GM13976 (cell line): ENCODE measurements at regions not wholly inside any gene's neighbourhood (a gene's known extent, or its start where the extent isn't known, plus 50 kb on each side); places are given as distances from the start of the nearest gene placed in this dataset.
"Not testable (repeated sequence)": the region's sequence is repeated elsewhere in the genome, so short reads cannot be mapped to it uniquely, and the experiment has no call there.

Experiments used
- DNase-seq: peaks from one replicate; pipeline ENCODE4 v3.0.0; 2012; ENCODE audit warnings: low spot score
- CTCF ChIP-seq: IDR thresholded peaks from 2 replicates; pipeline ENCODE4 v1.5.1; 2012; ENCODE audit warnings: borderline replicate concordance, mild to moderate bottlenecking; ENCODE audit not compliant: insufficient read depth; ENCODE audit errors: extremely low read depth, missing control alignments, control extremely low read depth
- in situ Hi-C: fragments of 300-500 bp; cut with MboI; formaldehyde crosslinking; loops from one replicate; pipeline ENCODE4 v1.12.0; 2022; ENCODE audit warnings: low sequenced_read_pairs, mixed read lengths, inconsistent platforms; ENCODE audit not compliant: unreplicated experiment

DNA sequence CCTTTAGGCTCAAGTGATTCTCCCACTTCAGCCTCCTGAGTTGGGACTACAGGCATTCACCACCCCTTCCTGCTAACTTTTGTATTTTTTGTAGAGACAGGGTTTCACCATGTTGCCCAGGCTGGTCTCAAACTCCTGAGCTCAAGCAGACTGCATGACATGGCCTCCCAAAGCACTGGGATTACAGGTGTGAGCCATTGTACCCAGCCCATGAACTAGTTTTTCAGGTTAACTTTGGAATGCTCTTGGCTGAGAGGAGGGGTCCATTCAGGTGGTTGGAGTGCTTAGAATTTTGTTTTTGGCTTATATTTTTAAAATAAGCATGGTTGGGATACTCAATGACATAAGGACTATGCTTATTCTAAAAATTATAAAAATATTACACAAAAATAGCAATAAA lies 355.7 kb upstream of the MAGEB16 start:
- DNase-seq = no peak
- no peak for TF ChIP-seq CTCF

GRCh38 chrX:35443091-35443582 lies 355.0 kb upstream of the MAGEB16 start:
- in situ Hi-C loops, DNase-seq: not testable (repeated sequence)

More for the DNA sequence above, 355.7 kb upstream of the MAGEB16 start:
- in situ Hi-C loops = no loop called here

DNA sequence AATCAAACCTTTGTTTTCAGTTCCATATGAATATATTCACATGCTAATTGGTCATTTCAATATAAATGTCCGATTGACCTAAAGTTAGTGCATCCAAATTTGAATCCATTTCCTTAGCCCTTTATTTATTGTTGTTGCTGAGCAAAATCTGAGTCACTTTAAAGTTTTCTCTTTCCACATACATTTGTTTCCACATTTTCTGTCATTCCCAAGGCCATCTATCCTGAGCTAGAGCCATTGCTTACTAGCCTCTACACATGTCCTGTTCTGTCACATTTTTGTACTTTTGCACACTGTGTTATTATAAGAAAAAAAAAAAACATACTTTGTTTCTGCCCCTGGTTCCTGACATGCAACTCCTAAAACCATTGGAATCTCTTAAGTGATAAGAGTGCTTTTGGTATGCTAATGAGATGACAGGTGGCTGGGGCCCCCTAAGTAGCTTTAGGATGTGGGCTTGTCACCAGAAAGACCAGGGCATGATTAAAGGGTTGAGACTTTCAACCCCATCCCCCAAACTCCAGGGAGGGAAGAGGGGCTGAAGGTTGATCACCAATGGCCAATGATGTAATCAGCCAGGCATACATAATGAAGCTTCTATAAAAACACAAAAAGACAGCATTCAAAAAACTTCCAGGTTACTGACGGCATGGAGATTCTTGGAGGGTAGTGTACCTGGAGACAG lies 353.3 kb upstream of the MAGEB16 start:
- in situ Hi-C loops = no loop called here
- TF ChIP-seq CTCF = no peak
- DNase-seq = no peak

GRCh38 chrX:35445912-35446311 lies 352.2 kb upstream of the MAGEB16 start:
- in situ Hi-C loops = no loop called here
- TF ChIP-seq CTCF = no peak
- no peak for DNase-seq

DNA sequence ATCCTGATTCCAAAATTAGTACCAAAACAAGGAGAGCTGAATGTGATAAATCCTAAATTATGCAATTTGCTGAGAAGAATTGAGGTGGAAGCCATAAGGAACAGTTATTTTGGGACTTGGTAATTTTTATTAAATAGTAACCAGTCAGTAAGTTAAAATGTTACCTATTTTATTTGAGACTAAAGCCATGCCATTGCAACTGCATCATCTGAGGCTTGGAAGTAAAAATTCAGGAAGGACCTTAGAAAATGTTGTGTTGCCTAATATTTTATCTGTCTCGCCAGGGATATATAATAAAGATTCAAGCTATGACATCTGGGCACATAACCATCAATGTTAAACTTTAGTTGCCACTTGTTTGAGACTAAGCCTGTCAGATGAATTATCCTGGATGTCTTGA lies 341.3 kb upstream of the MAGEB16 start:
- no peak for TF ChIP-seq CTCF
- in situ Hi-C loops = no loop called here
- DNase-seq = no peak

- DNase-seq = no peak
- no peak for TF ChIP-seq CTCF
- in situ Hi-C loops = no loop called here
Observed at GRCh38 chrX:35458142-35458541, 340.0 kb upstream of the MAGEB16 start.

- in situ Hi-C loops = no loop called here
- no peak for TF ChIP-seq CTCF
- DNase-seq = no peak
Observed at GRCh38 chrX:35461164-35461563, 337.0 kb upstream of the MAGEB16 start.

DNA sequence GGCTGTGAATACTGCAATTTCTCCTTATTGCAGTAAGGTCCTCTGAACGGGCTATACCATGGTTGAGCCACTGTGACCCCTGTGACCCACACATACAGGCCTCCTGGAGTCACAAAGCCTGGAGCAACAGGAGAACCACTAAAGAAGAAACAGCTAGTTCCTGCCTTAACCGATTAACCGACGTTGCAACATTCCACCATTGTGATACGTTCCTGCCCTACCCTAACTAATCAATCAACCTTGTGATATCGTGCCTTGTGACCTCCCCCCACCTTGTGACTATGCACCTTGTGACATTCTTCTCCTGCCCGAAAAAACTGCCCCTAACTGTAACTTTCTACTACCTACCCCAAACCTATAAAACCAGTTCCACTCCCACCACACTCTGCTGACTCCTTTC lies 301.5 kb upstream of the MAGEB16 start:
- DNase-seq, in situ Hi-C loops: not testable (repeated sequence)

- in situ Hi-C loops = not testable (repeated sequence)
Observed at GRCh38 chrX:35497453-35497852, 300.7 kb upstream of the MAGEB16 start.

More at GRCh38 chrX:35497453-35497852, 300.7 kb upstream of the MAGEB16 start:
- not testable (repeated sequence) for DNase-seq
